H9 (cell line): ENCODE measurements at regions not wholly inside any gene's neighbourhood (a gene's known extent, or its start where the extent isn't known, plus 50 kb on each side); places are given as distances from the start of the nearest gene placed in this dataset.

Experiments used
- DNase-seq: peaks from one replicate; pipeline ENCODE4 v3.0.0-alpha.2; 2017
- H2AFZ ChIP-seq: one replicate; pipeline ENCODE4 v1.6.1; 2013; ENCODE audit warnings: mild to moderate bottlenecking, low read length, control low read depth, moderate library complexity
- H2AK5ac ChIP-seq: 2 replicates; pipeline ENCODE4 v1.6.1; 2013; ENCODE audit warnings: low read length, control low read depth, mixed read lengths; ENCODE audit not compliant: insufficient read length
- H2BK120ac ChIP-seq: one replicate; pipeline ENCODE4 v1.6.1; 2013; ENCODE audit warnings: low read depth, mild to moderate bottlenecking, low read length, control low read depth, inconsistent platforms; ENCODE audit not compliant: poor library complexity, severe bottlenecking
- H2BK12ac ChIP-seq: 2 replicates; pipeline ENCODE4 v1.6.1; 2013; ENCODE audit warnings: low read length, control low read depth, mixed read lengths, low read depth; ENCODE audit not compliant: insufficient read length
- H2BK15ac ChIP-seq: 2 replicates; pipeline ENCODE4 v1.6.1; 2013; ENCODE audit warnings: low read depth, low read length, control low read depth
- H2BK20ac ChIP-seq: one replicate; pipeline ENCODE4 v1.6.1; 2013; ENCODE audit warnings: low read depth, mild to moderate bottlenecking, low read length, control low read depth, inconsistent platforms; ENCODE audit not compliant: poor library complexity, severe bottlenecking
- H2BK5ac ChIP-seq: 2 replicates; pipeline ENCODE4 v1.6.1; 2013; ENCODE audit warnings: low read length, control low read depth, mixed read lengths; ENCODE audit not compliant: insufficient read length
- H3K14ac ChIP-seq: 2 replicates; pipeline ENCODE4 v1.6.1; 2013; ENCODE audit warnings: low read length, control low read depth; ENCODE audit not compliant: insufficient read depth
- H3K18ac ChIP-seq: 2 replicates; pipeline ENCODE4 v1.6.1; 2013; ENCODE audit warnings: low read depth, mild to moderate bottlenecking, mixed read lengths, low read length, control low read depth; ENCODE audit not compliant: insufficient read length
- H3K23ac ChIP-seq: 2 replicates; pipeline ENCODE4 v1.6.1; 2013; ENCODE audit warnings: low read length, control low read depth, mixed read lengths, low read depth; ENCODE audit not compliant: insufficient read length
- H3K23me2 ChIP-seq: 2 replicates; pipeline ENCODE4 v1.6.1; 2013; ENCODE audit warnings: low read depth, mild to moderate bottlenecking, mixed read lengths, low read length, control low read depth; ENCODE audit not compliant: insufficient read length, poor library complexity, severe bottlenecking
- H3K27ac ChIP-seq: 2 replicates; pipeline ENCODE4 v1.5.1; 2013; ENCODE audit warnings: low read length, control low read depth, mixed read lengths, low read depth; ENCODE audit not compliant: insufficient read length
- H3K27me3 ChIP-seq: 2 replicates; pipeline ENCODE4 v1.6.1; 2013; ENCODE audit warnings: low read length, control low read depth, inconsistent platforms; ENCODE audit not compliant: insufficient read depth
- H3K4ac ChIP-seq: 2 replicates; pipeline ENCODE4 v1.6.1; 2013; ENCODE audit warnings: low read depth, mild to moderate bottlenecking, control low read depth, inconsistent platforms, low read length, moderate library complexity
- H3K4me1 ChIP-seq: 2 replicates; pipeline ENCODE4 v1.6.1; 2013; ENCODE audit warnings: low read length, control low read depth, inconsistent platforms; ENCODE audit not compliant: insufficient read depth
- H3K4me2 ChIP-seq: 2 replicates; pipeline ENCODE4 v1.6.1; 2013; ENCODE audit warnings: low read length, control low read depth, mixed read lengths; ENCODE audit not compliant: insufficient read length, insufficient read depth
- H3K56ac ChIP-seq: 2 replicates; pipeline ENCODE4 v1.6.1; 2013; ENCODE audit warnings: low read depth, mild to moderate bottlenecking, mixed read lengths, low read length, control low read depth; ENCODE audit not compliant: insufficient read length
- H3K79me1 ChIP-seq: 2 replicates; pipeline ENCODE4 v1.6.1; 2013; ENCODE audit warnings: low read depth, mild to moderate bottlenecking, moderate library complexity, low read length, control low read depth, inconsistent platforms; ENCODE audit not compliant: insufficient read depth, poor library complexity, severe bottlenecking
- H3K79me2 ChIP-seq: 2 replicates; pipeline ENCODE4 v1.6.1; 2013; ENCODE audit warnings: low read length, control low read depth, inconsistent platforms; ENCODE audit not compliant: insufficient read depth
- H3K9ac ChIP-seq: 2 replicates; pipeline ENCODE4 v1.6.1; 2013; ENCODE audit warnings: low read length, control low read depth, mixed read lengths; ENCODE audit not compliant: insufficient read length; ENCODE audit errors: extremely low read depth
- H3K9me3 ChIP-seq: one replicate; pipeline ENCODE4 v1.6.1; 2013; ENCODE audit warnings: low read depth, low read length, inconsistent platforms; ENCODE audit not compliant: control insufficient read depth
- H3T11ph ChIP-seq: one replicate; pipeline ENCODE4 v1.6.1; 2013; ENCODE audit warnings: mild to moderate bottlenecking, low read length, control low read depth, inconsistent platforms
- H4K20me1 ChIP-seq: one replicate; pipeline ENCODE4 v1.6.1; 2013; ENCODE audit not compliant: control insufficient read depth, insufficient read length, insufficient read depth
- H4K5ac ChIP-seq: 2 replicates; pipeline ENCODE4 v1.6.1; 2013; ENCODE audit warnings: low read depth, mild to moderate bottlenecking, mixed read lengths, low read length, control low read depth; ENCODE audit not compliant: insufficient read length
- H4K8ac ChIP-seq: replicated peaks from 2 replicates; pipeline ENCODE4 v1.6.1; 2013; ENCODE audit warnings: low read length, control low read depth, mixed read lengths, low read depth; ENCODE audit not compliant: insufficient read length
- H4K91ac ChIP-seq: 2 replicates; pipeline ENCODE4 v1.6.1; 2013; ENCODE audit warnings: low read depth, mild to moderate bottlenecking, moderate library complexity, mixed read lengths, low read length, control low read depth; ENCODE audit not compliant: insufficient read length
- H3K27ac Mint-ChIP-seq, 3 experiments: 2 replicates in 2 of 3; 3 replicates in 1 of 3; pipeline ENCODE4 v1.8.0; 2020 to 2021; ENCODE audit warnings: mixed read lengths in 3 of 3, mild to moderate bottlenecking in 1 of 3, moderate library complexity in 1 of 3
- H3K27me3 Mint-ChIP-seq: 2 replicates; pipeline ENCODE4 v1.8.0; 2021; ENCODE audit warnings: low read depth, mild to moderate bottlenecking, moderate library complexity, mixed read lengths
- H3K36me3 Mint-ChIP-seq, 3 experiments: 2 replicates in 2 of 3; 3 replicates in 1 of 3; pipeline ENCODE4 v1.8.0; 2020 to 2021; ENCODE audit warnings: low read depth in 3 of 3, mixed read lengths in 3 of 3; ENCODE audit not compliant: insufficient read depth in 1 of 3
- H3K4me1 Mint-ChIP-seq, 2 experiments: 2 replicates each; pipeline ENCODE4 v1.8.0; 2020; ENCODE audit warnings: mixed read lengths in 2 of 2
- H3K4me3 Mint-ChIP-seq, 2 experiments: 2 replicates in 1 of 2; 3 replicates in 1 of 2; pipeline ENCODE4 v1.8.0; 2020 to 2021; ENCODE audit warnings: mild to moderate bottlenecking in 2 of 2, mixed read lengths in 2 of 2, moderate library complexity in 1 of 2
- H3K9me3 Mint-ChIP-seq, 2 experiments: 2 replicates in 1 of 2; 3 replicates in 1 of 2; pipeline ENCODE4 v1.8.0; 2020; ENCODE audit warnings: mild to moderate bottlenecking in 2 of 2, mixed read lengths in 2 of 2, moderate library complexity in 1 of 2
- WGBS: extraction: QIAGEN DNeasy Blood & Tissue Kit; methylation state at CpG from one replicate; pipeline ENCODE4 v1.1.7; 2013; ENCODE audit warnings: missing lambda C conversion rate, low lambda C conversion rate, mixed read lengths; ENCODE audit not compliant: insufficient read length; ENCODE audit errors: extremely low coverage; 5-methylcytosine and 5-hydroxymethylcytosine counted together
- TF ChIP-seq, protein P1 (sequence below): fragments of 200-600 bp; sonication (generic); conservative IDR thresholded peaks from 3 replicates; pipeline ENCODE4 v1.8.0; 2021; ENCODE audit warnings: antibody characterized with exemption, mild to moderate bottlenecking

DNA sequence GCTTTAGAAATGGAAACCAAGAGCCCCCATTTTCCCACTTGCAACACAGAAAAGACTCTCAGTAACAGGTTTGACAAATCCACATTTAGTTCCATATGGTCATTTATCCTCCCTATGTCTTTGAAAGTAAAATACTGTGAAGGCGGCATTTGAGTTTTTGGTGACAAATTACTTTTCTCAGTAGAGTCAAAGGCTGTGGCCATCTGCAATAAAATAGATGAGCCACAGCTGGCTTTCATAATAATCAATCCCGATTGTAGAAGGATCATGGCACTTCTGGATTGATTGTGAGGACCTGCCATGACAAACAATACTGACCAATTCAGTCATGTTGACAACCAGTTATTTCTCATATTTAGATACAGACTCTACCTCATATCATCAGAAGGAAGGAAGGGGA lies 512.0 kb upstream of the ADGRL2 start:
- Histone ChIP-seq H2BK12ac (no peak overlapping the region), H3K27ac (no peak overlapping the region), H3T11ph (no peak overlapping the region), H2BK15ac (no peak overlapping the region), H2BK120ac (no peak overlapping the region), H3K4me2 (no peak overlapping the region), H2BK5ac (no peak overlapping the region), H3K4me1 (no peaks in the 10 kb centered on the region), H3K4ac (no peak overlapping the region), H3K14ac (no peak overlapping the region), H3K9ac (no peak overlapping the region), H4K20me1 (no peaks in the 10 kb centered on the region), H3K56ac (no peak overlapping the region), H4K8ac (no peak overlapping the region), H2AFZ (no peak overlapping the region), H3K23me2 (no peaks in the 10 kb centered on the region), H3K23ac (no peak overlapping the region), H4K5ac (no peak overlapping the region), H2BK20ac (no peak overlapping the region), H3K18ac (no peak overlapping the region), H3K27me3 (no peaks in the 10 kb centered on the region), H3K79me2 (no peaks in the 10 kb centered on the region), H4K91ac (no peak overlapping the region), H2AK5ac (no peak overlapping the region), H3K79me1 (no peaks in the 10 kb centered on the region), H3K9me3 (no peaks in the 10 kb centered on the region)
- WGBS, result no CpG with 5 or more reads among the region's 2 CpGs
- Mint-ChIP-seq H3K4me1 (no peaks in the 10 kb centered on the region), H3K4me3 (no peak overlapping the region), H3K27me3 (no peaks in the 10 kb centered on the region), H3K36me3 (peaks cover 0 to 7% (median 3%) of the 10 kb centered on the region in 3 experiments; a peak in 4 of 7 replicates), H3K9me3 (peaks cover 2 to 3% of the 10 kb centered on the region in 2 experiments; a peak in 2 of 5 replicates), H3K27ac (no peak overlapping the region)
- TF ChIP-seq, protein P1, sequence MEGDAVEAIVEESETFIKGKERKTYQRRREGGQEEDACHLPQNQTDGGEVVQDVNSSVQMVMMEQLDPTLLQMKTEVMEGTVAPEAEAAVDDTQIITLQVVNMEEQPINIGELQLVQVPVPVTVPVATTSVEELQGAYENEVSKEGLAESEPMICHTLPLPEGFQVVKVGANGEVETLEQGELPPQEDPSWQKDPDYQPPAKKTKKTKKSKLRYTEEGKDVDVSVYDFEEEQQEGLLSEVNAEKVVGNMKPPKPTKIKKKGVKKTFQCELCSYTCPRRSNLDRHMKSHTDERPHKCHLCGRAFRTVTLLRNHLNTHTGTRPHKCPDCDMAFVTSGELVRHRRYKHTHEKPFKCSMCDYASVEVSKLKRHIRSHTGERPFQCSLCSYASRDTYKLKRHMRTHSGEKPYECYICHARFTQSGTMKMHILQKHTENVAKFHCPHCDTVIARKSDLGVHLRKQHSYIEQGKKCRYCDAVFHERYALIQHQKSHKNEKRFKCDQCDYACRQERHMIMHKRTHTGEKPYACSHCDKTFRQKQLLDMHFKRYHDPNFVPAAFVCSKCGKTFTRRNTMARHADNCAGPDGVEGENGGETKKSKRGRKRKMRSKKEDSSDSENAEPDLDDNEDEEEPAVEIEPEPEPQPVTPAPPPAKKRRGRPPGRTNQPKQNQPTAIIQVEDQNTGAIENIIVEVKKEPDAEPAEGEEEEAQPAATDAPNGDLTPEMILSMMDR, result no peak
- no peak for DNase-seq
